ENCODE measurements at regions not wholly inside any gene's neighbourhood (a gene's known extent, or its start where the extent isn't known, plus 50 kb on each side); places are given as distances from the start of the nearest gene placed in this dataset.

- TF ChIP-seq CTCF (IDR thresholded peaks at IDR 0.05): no peak
- no peak for TF ChIP-seq POLR2A (IDR thresholded peaks at IDR 0.05)
- no peak for TF ChIP-seq POLR2AphosphoS5 (IDR thresholded peaks at IDR 0.05)
Observed at GRCh38 chr13:80962855-80963254, 621.9 kb upstream of the SPRY2 start.
